ENCODE measurements at regions not wholly inside any gene's neighbourhood (a gene's known extent, or its start where the extent isn't known, plus 50 kb on each side); places are given as distances from the start of the nearest gene placed in this dataset.

GRCh38 chr3:81955878-81956277 is 194.4 kb upstream of the GBE1 start:
- peaks cover 4% of the 10 kb centered on the region for H3K27me3 Mint-ChIP-seq (ENCODE audit: insufficient read depth)

DNA sequence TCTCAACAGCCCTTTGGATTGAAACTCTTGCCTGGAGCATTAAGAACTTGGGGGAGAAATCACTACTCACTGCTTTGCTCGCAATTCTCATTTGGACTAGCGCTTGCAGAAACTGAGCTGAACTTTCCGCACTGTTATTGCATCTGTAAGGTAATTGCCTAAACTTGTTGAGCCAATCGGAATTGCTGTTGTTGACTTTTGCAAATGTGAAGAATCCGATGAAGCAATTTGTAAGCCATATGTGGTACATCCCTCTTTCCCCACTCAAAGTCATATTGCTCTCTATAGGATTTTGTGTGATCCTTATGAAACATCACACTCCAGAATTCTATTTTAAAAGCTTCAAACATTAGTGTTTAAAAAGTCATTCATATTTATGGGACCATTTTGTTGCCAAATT is 191.7 kb upstream of the GBE1 start:
- Mint-ChIP-seq H3K36me3 (ENCODE audit: low read depth) (no peaks in the 10 kb centered on the region), H3K4me3 (no peak overlapping the region), H3K9me3 (no peaks in the 10 kb centered on the region), H3K27ac (no peak overlapping the region), H3K27me3 (ENCODE audit: insufficient read depth) (peaks cover 3% of the 10 kb centered on the region), H3K4me1 (ENCODE audit: low read depth) (no peaks in the 10 kb centered on the region)
- DNase-seq (ENCODE audit: low spot score), result no peak
- intact Hi-C loops (cut with micrococcal nuclease), result no loop called here

More at GRCh38 chr3:81955878-81956277, 194.4 kb upstream of the GBE1 start:
- no peak overlapping the region for H3K27ac Mint-ChIP-seq
- H3K4me3 Mint-ChIP-seq, result no peak overlapping the region
- H3K9me3 Mint-ChIP-seq, result no peaks in the 10 kb centered on the region
- DNase-seq (ENCODE audit: low spot score), result no peak
- H3K36me3 Mint-ChIP-seq (ENCODE audit: low read depth), result no peaks in the 10 kb centered on the region
- H3K4me1 Mint-ChIP-seq (ENCODE audit: low read depth), result no peaks in the 10 kb centered on the region
- intact Hi-C loops (cut with micrococcal nuclease), result no loop called here

DNA sequence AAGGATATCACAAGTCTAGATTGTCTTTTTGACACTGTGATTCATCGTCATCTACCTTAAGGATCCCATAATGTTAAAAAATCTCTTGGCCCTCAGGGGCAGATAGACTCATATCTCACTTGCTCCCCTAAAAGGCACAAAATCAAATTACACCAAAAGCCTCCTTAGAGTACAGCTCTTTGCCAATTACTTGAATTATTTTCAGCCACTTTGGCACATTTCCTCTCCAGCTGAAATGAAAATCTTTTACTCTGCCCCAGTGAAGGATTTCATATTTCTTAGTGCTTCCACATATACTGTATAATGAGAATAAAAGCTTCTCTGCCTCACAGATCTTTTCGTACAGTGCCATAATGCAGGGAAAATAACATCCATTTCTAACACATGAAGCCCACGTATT is 190.7 kb upstream of the GBE1 start:
- Mint-ChIP-seq H3K27me3 (ENCODE audit: insufficient read depth) (no peaks in the 10 kb centered on the region), H3K4me3 (no peak overlapping the region), H3K36me3 (ENCODE audit: low read depth) (no peaks in the 10 kb centered on the region), H3K4me1 (ENCODE audit: low read depth) (no peaks in the 10 kb centered on the region), H3K27ac (no peak overlapping the region), H3K9me3 (no peaks in the 10 kb centered on the region)
- DNase-seq (ENCODE audit: low spot score), result no peak
- intact Hi-C loops (cut with micrococcal nuclease), result no loop called here

GRCh38 chr3:81951636-81952035 is 190.2 kb upstream of the GBE1 start:
- Mint-ChIP-seq H3K36me3 (ENCODE audit: low read depth) (no peaks in the 10 kb centered on the region), H3K4me3 (no peak overlapping the region), H3K9me3 (no peaks in the 10 kb centered on the region), H3K27ac (no peak overlapping the region), H3K27me3 (ENCODE audit: insufficient read depth) (no peaks in the 10 kb centered on the region), H3K4me1 (ENCODE audit: low read depth) (no peaks in the 10 kb centered on the region)
- no peak for DNase-seq (ENCODE audit: low spot score)
- intact Hi-C loops (cut with micrococcal nuclease), result no loop called here

- Mint-ChIP-seq H3K9me3 (no peaks in the 10 kb centered on the region), H3K4me1 (ENCODE audit: low read depth) (no peaks in the 10 kb centered on the region), H3K27me3 (ENCODE audit: insufficient read depth) (no peaks in the 10 kb centered on the region), H3K36me3 (ENCODE audit: low read depth) (no peaks in the 10 kb centered on the region), H3K4me3 (no peak overlapping the region), H3K27ac (no peak overlapping the region)
- DNase-seq (ENCODE audit: low spot score), result no peak
- intact Hi-C loops (cut with micrococcal nuclease), result no loop called here
Measured at GRCh38 chr3:81951106-81951505, 189.7 kb upstream of the GBE1 start.

GRCh38 chr3:81947359-81947758 is 185.9 kb upstream of the GBE1 start:
- no peaks in the 10 kb centered on the region for H3K4me1 Mint-ChIP-seq (ENCODE audit: low read depth)
- DNase-seq (ENCODE audit: low spot score), result no peak
- no peak overlapping the region for H3K27ac Mint-ChIP-seq
- no peaks in the 10 kb centered on the region for H3K27me3 Mint-ChIP-seq (ENCODE audit: insufficient read depth)
- no peak overlapping the region for H3K4me3 Mint-ChIP-seq
- no peaks in the 10 kb centered on the region for H3K36me3 Mint-ChIP-seq (ENCODE audit: low read depth)
- intact Hi-C loops (cut with micrococcal nuclease), result no loop called here
- no peaks in the 10 kb centered on the region for H3K9me3 Mint-ChIP-seq

DNA sequence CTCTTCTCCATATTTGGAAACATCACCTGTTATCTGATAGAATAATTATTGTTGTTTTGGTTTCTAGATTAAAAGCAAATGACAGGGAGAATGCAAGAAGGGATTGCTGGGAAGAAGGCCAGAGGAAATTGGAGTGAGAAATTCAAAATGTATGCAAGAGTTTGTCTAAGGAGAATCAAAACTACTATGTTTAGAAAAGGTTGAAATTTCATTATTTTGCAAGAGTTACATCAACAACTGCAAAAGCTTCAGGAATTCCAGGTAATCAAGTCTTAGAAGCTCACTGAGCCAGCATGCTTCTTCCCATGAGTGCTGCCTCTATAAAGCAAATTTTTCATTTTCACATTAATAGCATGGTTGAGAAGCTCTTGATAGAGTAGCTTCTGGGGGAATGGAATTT is 177.2 kb upstream of the GBE1 start:
- no peaks in the 10 kb centered on the region for H3K4me1 Mint-ChIP-seq (ENCODE audit: low read depth)
- DNase-seq (ENCODE audit: low spot score), result no peak
- intact Hi-C loops (cut with micrococcal nuclease), result no loop called here
- no peak overlapping the region for H3K4me3 Mint-ChIP-seq
- no peak overlapping the region for H3K27ac Mint-ChIP-seq
- no peaks in the 10 kb centered on the region for H3K27me3 Mint-ChIP-seq (ENCODE audit: insufficient read depth)
- H3K36me3 Mint-ChIP-seq (ENCODE audit: low read depth), result no peaks in the 10 kb centered on the region
- no peaks in the 10 kb centered on the region for H3K9me3 Mint-ChIP-seq

- no peak for DNase-seq (ENCODE audit: low spot score)
- Mint-ChIP-seq H3K9me3 (no peaks in the 10 kb centered on the region), H3K27ac (no peak overlapping the region), H3K4me3 (no peak overlapping the region), H3K27me3 (ENCODE audit: insufficient read depth) (no peaks in the 10 kb centered on the region), H3K4me1 (ENCODE audit: low read depth) (no peaks in the 10 kb centered on the region), H3K36me3 (ENCODE audit: low read depth) (no peaks in the 10 kb centered on the region)
- intact Hi-C loops (cut with micrococcal nuclease), result no loop called here
Measured at GRCh38 chr3:81936817-81937216, 175.4 kb upstream of the GBE1 start.

DNA sequence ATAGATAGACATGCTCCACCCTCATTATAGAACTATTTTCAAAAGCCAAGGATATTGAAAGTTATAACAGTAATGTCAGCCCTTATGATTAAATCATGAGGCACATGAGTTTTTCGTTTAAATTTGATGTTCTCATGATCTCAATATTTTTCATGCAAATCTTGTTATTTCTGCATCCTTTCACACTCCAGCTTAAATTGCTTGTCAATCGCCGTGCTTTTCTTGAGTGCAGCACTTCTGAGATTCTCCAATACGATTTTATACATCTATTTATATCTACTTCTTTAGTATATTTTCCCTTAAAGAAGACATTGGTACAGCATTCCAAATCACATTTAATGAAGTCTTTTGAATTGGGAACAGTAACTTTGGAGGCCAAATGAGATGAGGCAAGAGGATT is 171.2 kb upstream of the GBE1 start:
- Mint-ChIP-seq H3K27ac (no peak overlapping the region), H3K4me3 (no peak overlapping the region), H3K27me3 (ENCODE audit: insufficient read depth) (peaks cover 1% of the 10 kb centered on the region), H3K36me3 (ENCODE audit: low read depth) (no peaks in the 10 kb centered on the region), H3K4me1 (ENCODE audit: low read depth) (no peaks in the 10 kb centered on the region), H3K9me3 (no peaks in the 10 kb centered on the region)
- DNase-seq (ENCODE audit: low spot score), result no peak
- intact Hi-C loops (cut with micrococcal nuclease), result no loop called here

DNA sequence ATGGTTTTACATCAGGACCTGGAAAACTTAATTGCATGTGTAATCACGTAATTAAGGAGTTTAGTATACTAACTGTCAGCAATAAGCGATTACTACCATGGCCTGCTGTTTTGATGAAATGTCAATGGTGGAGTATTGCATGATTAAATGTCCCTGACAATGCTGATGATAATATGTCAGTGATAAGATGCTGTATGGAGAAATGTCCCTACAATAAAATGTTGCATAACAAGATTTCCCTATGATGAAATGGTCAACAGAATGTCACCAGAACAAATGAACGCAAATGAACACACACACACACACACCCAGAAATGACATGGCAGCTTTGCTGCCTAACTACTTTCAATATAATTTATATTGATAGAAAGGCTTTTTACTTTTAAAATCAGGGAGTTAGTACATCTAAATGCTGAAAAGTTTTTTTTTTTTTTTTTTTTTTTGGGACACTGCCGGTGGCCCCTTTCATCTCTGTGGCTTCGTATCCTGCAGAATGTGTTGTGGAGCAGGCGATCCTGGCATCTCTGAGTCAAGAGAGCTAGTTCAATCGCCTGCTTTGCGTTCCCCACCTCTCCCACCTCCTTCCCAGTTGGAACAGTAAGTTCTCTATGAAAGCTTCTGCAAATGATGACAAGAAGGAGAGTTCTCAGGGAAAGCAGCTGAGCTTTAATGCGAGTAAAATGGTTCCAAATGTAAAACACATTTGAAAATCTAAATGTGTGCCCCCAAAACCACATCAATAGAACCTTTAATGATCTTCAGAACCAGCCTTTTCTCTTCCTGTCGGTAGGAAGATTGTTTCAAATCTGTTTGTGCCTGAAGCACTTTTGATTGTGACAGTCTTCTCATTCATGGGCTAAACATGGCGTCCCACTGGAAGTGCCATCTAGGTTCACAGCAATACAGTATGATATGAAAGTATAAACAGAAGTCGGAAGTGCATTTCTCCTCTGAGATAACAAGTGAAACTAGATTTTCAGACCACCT is 170.1 kb upstream of the GBE1 start:
- Mint-ChIP-seq H3K4me1 (ENCODE audit: low read depth) (no peaks in the 10 kb centered on the region), H3K4me3 (no peak overlapping the region), H3K36me3 (ENCODE audit: low read depth) (no peaks in the 10 kb centered on the region), H3K9me3 (no peaks in the 10 kb centered on the region), H3K27ac (no peak overlapping the region), H3K27me3 (ENCODE audit: insufficient read depth) (peaks cover 1% of the 10 kb centered on the region)
- intact Hi-C loops (cut with micrococcal nuclease), result no loop called here
- no peak for DNase-seq (ENCODE audit: low spot score)

DNA sequence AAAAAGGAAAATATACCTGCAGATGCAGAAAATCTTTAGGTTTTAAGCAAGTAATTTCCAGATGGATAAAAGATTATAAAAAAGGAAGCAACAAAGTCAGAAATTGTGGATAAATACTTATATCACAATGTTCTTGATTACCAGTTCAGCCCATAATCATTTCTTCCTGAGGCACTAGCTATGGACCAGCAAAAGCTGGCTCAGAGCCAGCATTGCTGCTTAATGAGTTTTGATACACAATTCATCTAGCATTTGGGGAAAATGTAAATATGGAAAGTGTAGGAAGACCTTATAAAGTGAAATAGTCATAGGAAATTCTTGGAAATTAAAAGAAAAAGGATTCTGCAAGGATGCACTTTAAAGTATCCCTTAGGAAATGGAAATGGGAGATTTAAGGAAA is 168.3 kb upstream of the GBE1 start:
- no peaks in the 10 kb centered on the region for H3K4me1 Mint-ChIP-seq (ENCODE audit: low read depth)
- H3K27ac Mint-ChIP-seq, result no peak overlapping the region
- H3K9me3 Mint-ChIP-seq, result no peaks in the 10 kb centered on the region
- DNase-seq (ENCODE audit: low spot score), result no peak
- H3K36me3 Mint-ChIP-seq (ENCODE audit: low read depth), result no peaks in the 10 kb centered on the region
- no peak overlapping the region for H3K4me3 Mint-ChIP-seq
- H3K27me3 Mint-ChIP-seq (ENCODE audit: insufficient read depth), result peaks cover 1% of the 10 kb centered on the region
- intact Hi-C loops (cut with micrococcal nuclease), result no loop called here

DNA sequence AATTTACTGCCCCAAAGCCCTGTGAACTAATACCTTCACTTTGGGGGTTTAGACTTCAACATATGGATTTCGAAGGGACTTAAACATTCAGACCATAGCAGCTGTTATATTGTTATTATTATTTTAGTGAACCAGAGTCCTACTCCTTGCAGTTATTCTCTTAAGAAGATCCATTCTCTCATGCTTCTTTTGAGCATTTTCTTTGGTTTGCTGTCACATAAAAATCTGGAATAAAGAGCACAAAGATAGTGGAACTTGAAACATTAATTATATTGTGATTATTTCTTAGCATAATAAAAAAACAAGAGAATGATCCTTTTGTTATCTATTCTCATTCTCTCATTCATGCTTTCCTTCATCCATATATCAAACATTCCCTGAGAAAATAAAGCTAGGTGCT is 166.4 kb upstream of the GBE1 start:
- Mint-ChIP-seq H3K4me1 (ENCODE audit: low read depth) (no peaks in the 10 kb centered on the region), H3K9me3 (no peaks in the 10 kb centered on the region), H3K27ac (no peak overlapping the region), H3K27me3 (ENCODE audit: insufficient read depth) (peaks cover 1% of the 10 kb centered on the region), H3K4me3 (no peak overlapping the region), H3K36me3 (ENCODE audit: low read depth) (no peaks in the 10 kb centered on the region)
- no peak for DNase-seq (ENCODE audit: low spot score)
- intact Hi-C loops (cut with micrococcal nuclease), result no loop called here

DNA sequence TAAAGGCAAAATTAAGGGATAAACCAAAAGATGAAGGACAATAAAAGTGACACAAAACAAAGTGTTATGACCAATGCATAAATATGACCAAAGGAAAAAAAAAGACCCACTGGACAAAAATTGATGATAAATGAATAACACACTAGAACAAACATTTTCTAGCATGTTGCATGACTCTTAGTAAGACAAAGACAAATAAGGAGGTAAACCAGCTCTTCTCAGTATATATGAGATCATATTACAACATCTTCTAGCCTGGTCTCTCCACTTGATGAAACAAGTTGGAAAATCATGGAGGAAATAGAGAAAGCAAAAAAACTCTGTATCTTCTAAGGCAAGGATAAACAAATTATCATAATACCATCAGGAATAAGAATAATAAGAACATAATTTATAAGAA is 163.9 kb upstream of the GBE1 start:
- H3K4me3 Mint-ChIP-seq, result no peak overlapping the region
- H3K9me3 Mint-ChIP-seq, result no peaks in the 10 kb centered on the region
- H3K4me1 Mint-ChIP-seq (ENCODE audit: low read depth), result no peaks in the 10 kb centered on the region
- no peak for DNase-seq (ENCODE audit: low spot score)
- peaks cover 1% of the 10 kb centered on the region for H3K27me3 Mint-ChIP-seq (ENCODE audit: insufficient read depth)
- H3K27ac Mint-ChIP-seq, result no peak overlapping the region
- intact Hi-C loops (cut with micrococcal nuclease), result no loop called here
- H3K36me3 Mint-ChIP-seq (ENCODE audit: low read depth), result no peaks in the 10 kb centered on the region

- no peak overlapping the region for H3K27ac Mint-ChIP-seq
- no peaks in the 10 kb centered on the region for H3K9me3 Mint-ChIP-seq
- intact Hi-C loops (cut with micrococcal nuclease), result no loop called here
- H3K27me3 Mint-ChIP-seq (ENCODE audit: insufficient read depth), result no peaks in the 10 kb centered on the region
- H3K4me3 Mint-ChIP-seq, result no peak overlapping the region
- no peak for DNase-seq (ENCODE audit: low spot score)
- H3K36me3 Mint-ChIP-seq (ENCODE audit: low read depth), result no peaks in the 10 kb centered on the region
- H3K4me1 Mint-ChIP-seq (ENCODE audit: low read depth), result no peaks in the 10 kb centered on the region
Measured at GRCh38 chr3:81923038-81923437, 161.6 kb upstream of the GBE1 start.
